Keratinocyte (primary cell): ENCODE measurements at regions not wholly inside any gene's neighbourhood (a gene's known extent, or its start where the extent isn't known, plus 50 kb on each side); places are given as distances from the start of the nearest gene placed in this dataset.

Experiments used
- DNase-seq: peaks from one replicate; pipeline ENCODE4 v3.0.0-alpha.2; 2011; ENCODE audit warnings: low read depth, missing footprints, low spot score
- FAIRE-seq: peaks from 2 replicates; lab custom pipeline; 2011; peaks lifted over from hg19 to GRCh38; lab: Jason Lieb, UNC
- H2AFZ ChIP-seq: 2 replicates; pipeline ENCODE4 v1.6.0; 2012; ENCODE audit warnings: low read length, control low read depth, inconsistent platforms; ENCODE audit not compliant: control insufficient read depth
- H3K27ac ChIP-seq: 2 replicates; pipeline ENCODE4 v1.5.1; 2011; ENCODE audit warnings: low read length; ENCODE audit not compliant: control insufficient read depth, insufficient read depth
- H3K27me3 ChIP-seq: 3 replicates; pipeline ENCODE4 v1.6.0; 2011; ENCODE audit warnings: low read length; ENCODE audit not compliant: control insufficient read depth, insufficient read depth; ENCODE audit errors: extremely low read depth
- H3K36me3 ChIP-seq, 2 experiments: 2 replicates in 1 of 2; 3 replicates in 1 of 2; pipeline ENCODE4 v1.5.1; 2011; ENCODE audit warnings: low read length in 2 of 2, mild to moderate bottlenecking in 1 of 2; ENCODE audit not compliant: control insufficient read depth in 2 of 2, insufficient read depth in 2 of 2; ENCODE audit errors: extremely low read depth in 1 of 2
- H3K4me1 ChIP-seq: 3 replicates; pipeline ENCODE4 v1.5.1; 2011; ENCODE audit warnings: low read length; ENCODE audit not compliant: control insufficient read depth, insufficient read depth; ENCODE audit errors: extremely low read depth
- H3K4me2 ChIP-seq: 3 replicates; pipeline ENCODE4 v1.6.0; 2011; ENCODE audit warnings: low read depth, low read length; ENCODE audit not compliant: control insufficient read depth, insufficient read depth; ENCODE audit errors: extremely low read depth
- H3K4me3 ChIP-seq, 3 experiments: fragments of 200-600 bp in 1 of 3; sonication (generic) in 1 of 3; 2 replicates in 2 of 3; 3 replicates in 1 of 3; pipeline ENCODE4 v1.5.1; 2011 to 2016; ENCODE audit warnings: low read length in 3 of 3, mild to moderate bottlenecking in 3 of 3, control low read depth in 2 of 3, inconsistent platforms in 1 of 3, low read depth in 1 of 3, mixed read lengths in 1 of 3, mixed run types in 1 of 3, moderate library complexity in 1 of 3; ENCODE audit not compliant: control insufficient read depth in 2 of 3, insufficient read depth in 2 of 3; ENCODE audit errors: extremely low read depth in 1 of 3
- H3K79me2 ChIP-seq: 2 replicates; pipeline ENCODE4 v1.6.0; 2012; ENCODE audit warnings: low read length; ENCODE audit not compliant: control insufficient read depth, insufficient read depth
- H3K9ac ChIP-seq: 3 replicates; pipeline ENCODE4 v1.6.0; 2011; ENCODE audit warnings: low read length; ENCODE audit not compliant: control insufficient read depth, insufficient read depth; ENCODE audit errors: extremely low read depth
- H3K9me1 ChIP-seq: 3 replicates; pipeline ENCODE4 v1.6.0; 2011; ENCODE audit warnings: low read length; ENCODE audit not compliant: control insufficient read depth, insufficient read depth; ENCODE audit errors: extremely low read depth
- H3K9me3 ChIP-seq: 2 replicates; pipeline ENCODE4 v1.5.1; 2012; ENCODE audit warnings: low read depth, low read length; ENCODE audit not compliant: control insufficient read depth
- H4K20me1 ChIP-seq: 3 replicates; pipeline ENCODE4 v1.6.0; 2011; ENCODE audit warnings: low read length; ENCODE audit not compliant: control insufficient read depth, insufficient read depth; ENCODE audit errors: extremely low read depth
- CTCF ChIP-seq, 3 experiments: IDR thresholded peaks in 1 of 3; conservative IDR thresholded peaks in 1 of 3; optimal IDR thresholded peaks in 1 of 3; 2 replicates in 2 of 3; 3 replicates in 1 of 3; pipeline versions ENCODE3 to v1.5.1; 2011; ENCODE audit warnings: low read length in 3 of 3, mild to moderate bottlenecking in 3 of 3, moderate library complexity in 2 of 3, control low read depth in 1 of 3, inconsistent platforms in 1 of 3; ENCODE audit not compliant: insufficient read depth in 2 of 3; ENCODE audit errors: extremely low read depth in 1 of 3
- EZH2 ChIP-seq: IDR thresholded peaks from one replicate; pipeline ENCODE4 v1.6.1; 2012; ENCODE audit warnings: inconsistent platforms, mild to moderate bottlenecking, low read length, moderate library complexity
- dilution Hi-C: fragments of 300-500 bp; cut with MboI; formaldehyde crosslinking; loops from one replicate; pipeline ENCODE4 v1.7.0; 2020; ENCODE audit warnings: low sequenced_read_pairs; ENCODE audit not compliant: extremely low pct_ligation_motif_present

- dilution Hi-C loops = no loop called here
- no peak for FAIRE-seq
- Histone ChIP-seq H3K36me3 (no peaks in the 10 kb centered on the region), H2AFZ (no peak overlapping the region), H4K20me1 (no peaks in the 10 kb centered on the region), H3K4me1 (no peaks in the 10 kb centered on the region), H3K9ac (no peak overlapping the region), H3K4me2 (no peak overlapping the region), H3K27me3 (no peaks in the 10 kb centered on the region), H3K9me3 (no peaks in the 10 kb centered on the region), H3K79me2 (no peaks in the 10 kb centered on the region), H3K4me3 (no peak overlapping the region), H3K9me1 (no peaks in the 10 kb centered on the region), H3K27ac (no peak overlapping the region)
- DNase-seq = no peak
- TF ChIP-seq EZH2 (no peak), CTCF (optimal IDR thresholded peaks at IDR 0.05 in 1 of 3, IDR thresholded peaks at IDR 0.05 in 1 of 3, conservative IDR thresholded peaks at IDR 0.05 in 1 of 3; ENCODE audit: extremely low read depth in 1 of 3, insufficient read depth in 2 of 3, low read length in 3 of 3) (no peak)
These were observed 318.7 kb upstream of the PPP2R3A start for GRCh38 chr3:135646873-135647272.

- Histone ChIP-seq H3K9me3 (no peaks in the 10 kb centered on the region), H3K4me1 (no peaks in the 10 kb centered on the region), H3K27ac (no peak overlapping the region), H3K79me2 (no peaks in the 10 kb centered on the region), H3K9me1 (no peaks in the 10 kb centered on the region), H3K9ac (no peak overlapping the region), H3K27me3 (no peaks in the 10 kb centered on the region), H4K20me1 (no peaks in the 10 kb centered on the region), H3K36me3 (no peaks in the 10 kb centered on the region), H3K4me3 (no peak overlapping the region), H3K4me2 (no peak overlapping the region), H2AFZ (no peak overlapping the region)
- dilution Hi-C loops = no loop called here
- TF ChIP-seq EZH2 (no peak), CTCF (optimal IDR thresholded peaks at IDR 0.05 in 1 of 3, IDR thresholded peaks at IDR 0.05 in 1 of 3, conservative IDR thresholded peaks at IDR 0.05 in 1 of 3; ENCODE audit: extremely low read depth in 1 of 3, insufficient read depth in 2 of 3, low read length in 3 of 3) (no peak)
- DNase-seq (no peak), FAIRE-seq (no peak)
These were observed 316.2 kb upstream of the PPP2R3A start for GRCh38 chr3:135649361-135649760.
